Mesothelial cell of epicardium (in vitro differentiated cells): ENCODE measurements at regions not wholly inside any gene's neighbourhood (a gene's known extent, or its start where the extent isn't known, plus 50 kb on each side); places are given as distances from the start of the nearest gene placed in this dataset.
"Not testable (repeated sequence)": the region's sequence is repeated elsewhere in the genome, so short reads cannot be mapped to it uniquely, and the experiment has no call there.

Experiments
- DNase-seq, 2 experiments: peaks; one replicate each; pipeline ENCODE4 v3.0.0; 2021; ENCODE audit warnings: low spot score in 2 of 2; ENCODE audit not compliant: unreplicated experiment in 2 of 2
- H3K27ac Mint-ChIP-seq: 2 replicates; pipeline ENCODE4 v1.8.0; 2021; ENCODE audit warnings: mixed read lengths
- H3K27me3 Mint-ChIP-seq: 2 replicates; pipeline ENCODE4 v1.8.0; 2021; ENCODE audit warnings: low read depth, mixed read lengths
- H3K36me3 Mint-ChIP-seq: 2 replicates; pipeline ENCODE4 v1.8.0; 2021; ENCODE audit warnings: mixed read lengths
- H3K4me1 Mint-ChIP-seq: 2 replicates; pipeline ENCODE4 v1.8.0; 2021; ENCODE audit warnings: mixed read lengths
- H3K4me3 Mint-ChIP-seq: 2 replicates; pipeline ENCODE4 v1.8.0; 2021; ENCODE audit warnings: mild to moderate bottlenecking, moderate library complexity, mixed read lengths
- H3K9me3 Mint-ChIP-seq: 2 replicates; pipeline ENCODE4 v1.8.0; 2021; ENCODE audit warnings: mixed read lengths
- TF ChIP-seq, protein P1 (sequence below): fragments of 200-600 bp; sonication (generic); IDR thresholded peaks from one replicate; pipeline ENCODE4 v1.5.0; 2021; ENCODE audit warnings: antibody characterized with exemption; ENCODE audit not compliant: unreplicated experiment

- DNase-seq = no peak
- Mint-ChIP-seq H3K27ac (peak overlapping the region; percentile 70), H3K4me1 (peaks cover 29% of the 10 kb centered on the region), H3K36me3 (peaks cover 19% of the 10 kb centered on the region), H3K9me3 (peaks cover 14% of the 10 kb centered on the region), H3K27me3 (no peaks in the 10 kb centered on the region), H3K4me3 (peak overlapping the region; percentile 49)
- TF ChIP-seq, protein P1, sequence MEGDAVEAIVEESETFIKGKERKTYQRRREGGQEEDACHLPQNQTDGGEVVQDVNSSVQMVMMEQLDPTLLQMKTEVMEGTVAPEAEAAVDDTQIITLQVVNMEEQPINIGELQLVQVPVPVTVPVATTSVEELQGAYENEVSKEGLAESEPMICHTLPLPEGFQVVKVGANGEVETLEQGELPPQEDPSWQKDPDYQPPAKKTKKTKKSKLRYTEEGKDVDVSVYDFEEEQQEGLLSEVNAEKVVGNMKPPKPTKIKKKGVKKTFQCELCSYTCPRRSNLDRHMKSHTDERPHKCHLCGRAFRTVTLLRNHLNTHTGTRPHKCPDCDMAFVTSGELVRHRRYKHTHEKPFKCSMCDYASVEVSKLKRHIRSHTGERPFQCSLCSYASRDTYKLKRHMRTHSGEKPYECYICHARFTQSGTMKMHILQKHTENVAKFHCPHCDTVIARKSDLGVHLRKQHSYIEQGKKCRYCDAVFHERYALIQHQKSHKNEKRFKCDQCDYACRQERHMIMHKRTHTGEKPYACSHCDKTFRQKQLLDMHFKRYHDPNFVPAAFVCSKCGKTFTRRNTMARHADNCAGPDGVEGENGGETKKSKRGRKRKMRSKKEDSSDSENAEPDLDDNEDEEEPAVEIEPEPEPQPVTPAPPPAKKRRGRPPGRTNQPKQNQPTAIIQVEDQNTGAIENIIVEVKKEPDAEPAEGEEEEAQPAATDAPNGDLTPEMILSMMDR = no peak
Measured at GRCh38 chr4:110412354-110413065, 63.4 kb upstream of the ENPEP start.

DNA sequence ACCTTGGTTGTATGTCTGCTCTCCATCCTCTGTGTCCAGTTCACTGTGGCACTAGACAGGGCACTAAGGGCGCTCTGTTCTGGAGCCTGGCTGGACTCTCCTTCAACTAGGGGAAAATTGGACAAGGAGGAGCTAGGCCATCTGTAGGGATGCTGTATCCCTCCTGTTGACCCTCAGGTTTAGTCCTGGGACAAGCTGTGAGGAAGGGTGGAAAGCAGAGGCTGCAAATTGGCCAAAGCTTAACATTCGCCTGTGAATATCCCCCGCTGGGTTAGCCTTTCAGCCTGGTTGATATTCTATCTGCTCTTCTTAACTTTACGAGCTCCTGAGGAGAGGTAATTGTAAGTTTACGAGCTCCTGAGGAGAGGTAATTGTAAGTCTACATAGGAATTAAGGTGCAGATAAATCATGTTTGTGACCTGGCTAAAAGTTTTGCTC is 64.4 kb upstream of the ENPEP start:
- DNase-seq = no peak
- Mint-ChIP-seq H3K27ac (peak overlapping the region; percentile 92), H3K36me3 (peaks cover 11% of the 10 kb centered on the region), H3K4me3 (peak overlapping the region; percentile 83), H3K9me3 (peaks cover 6% of the 10 kb centered on the region), H3K27me3 (no peaks in the 10 kb centered on the region), H3K4me1 (peaks cover 29% of the 10 kb centered on the region)
- TF ChIP-seq, protein P1 = no peak

- DNase-seq = peak in 1 of 2 experiments; percentile 42
- not testable (repeated sequence) for H3K27me3 Mint-ChIP-seq, H3K36me3 Mint-ChIP-seq, H3K9me3 Mint-ChIP-seq
- H3K4me1 Mint-ChIP-seq = peaks cover 29% of the 10 kb centered on the region
- peak overlapping the region; percentile 83 for H3K4me3 Mint-ChIP-seq
- peak overlapping the region; percentile 92 for H3K27ac Mint-ChIP-seq
Measured at GRCh38 chr4:110410853-110411573, 64.9 kb upstream of the ENPEP start.

GRCh38 chr4:110400086-110400485 is 75.9 kb upstream of the ENPEP start:
- H3K27me3 Mint-ChIP-seq = no peaks in the 10 kb centered on the region
- DNase-seq = no peak
- H3K36me3 Mint-ChIP-seq = no peaks in the 10 kb centered on the region
- no peak overlapping the region for H3K27ac Mint-ChIP-seq
- H3K4me3 Mint-ChIP-seq = no peak overlapping the region
- TF ChIP-seq, protein P1 = no peak
- H3K9me3 Mint-ChIP-seq = peaks cover 32% of the 10 kb centered on the region
- H3K4me1 Mint-ChIP-seq = no peaks in the 10 kb centered on the region

- H3K27ac Mint-ChIP-seq = not testable (repeated sequence)
Measured at GRCh38 chr4:110399046-110399445, 76.9 kb upstream of the ENPEP start.

GRCh38 chr4:110396963-110397362 is 79.0 kb upstream of the ENPEP start:
- Mint-ChIP-seq H3K4me3 (no peak overlapping the region), H3K36me3 (no peaks in the 10 kb centered on the region), H3K9me3 (peaks cover 12% of the 10 kb centered on the region), H3K27me3 (no peaks in the 10 kb centered on the region), H3K4me1 (no peaks in the 10 kb centered on the region), H3K27ac (no peak overlapping the region)
- TF ChIP-seq, protein P1 = no peak
- DNase-seq = no peak

More at GRCh38 chr4:110399046-110399445, 76.9 kb upstream of the ENPEP start:
- not testable (repeated sequence) for H3K36me3 Mint-ChIP-seq, H3K4me1 Mint-ChIP-seq, DNase-seq, H3K4me3 Mint-ChIP-seq, H3K27me3 Mint-ChIP-seq
- peaks cover 24% of the 10 kb centered on the region for H3K9me3 Mint-ChIP-seq
